ENCODE measurements at regions not wholly inside any gene's neighbourhood (a gene's known extent, or its start where the extent isn't known, plus 50 kb on each side); places are given as distances from the start of the nearest gene placed in this dataset.

GRCh38 chr10:21315645-21316220, 209.7 kb downstream of the SKIDA1 start:
- no peak for DNase-seq

DNA sequence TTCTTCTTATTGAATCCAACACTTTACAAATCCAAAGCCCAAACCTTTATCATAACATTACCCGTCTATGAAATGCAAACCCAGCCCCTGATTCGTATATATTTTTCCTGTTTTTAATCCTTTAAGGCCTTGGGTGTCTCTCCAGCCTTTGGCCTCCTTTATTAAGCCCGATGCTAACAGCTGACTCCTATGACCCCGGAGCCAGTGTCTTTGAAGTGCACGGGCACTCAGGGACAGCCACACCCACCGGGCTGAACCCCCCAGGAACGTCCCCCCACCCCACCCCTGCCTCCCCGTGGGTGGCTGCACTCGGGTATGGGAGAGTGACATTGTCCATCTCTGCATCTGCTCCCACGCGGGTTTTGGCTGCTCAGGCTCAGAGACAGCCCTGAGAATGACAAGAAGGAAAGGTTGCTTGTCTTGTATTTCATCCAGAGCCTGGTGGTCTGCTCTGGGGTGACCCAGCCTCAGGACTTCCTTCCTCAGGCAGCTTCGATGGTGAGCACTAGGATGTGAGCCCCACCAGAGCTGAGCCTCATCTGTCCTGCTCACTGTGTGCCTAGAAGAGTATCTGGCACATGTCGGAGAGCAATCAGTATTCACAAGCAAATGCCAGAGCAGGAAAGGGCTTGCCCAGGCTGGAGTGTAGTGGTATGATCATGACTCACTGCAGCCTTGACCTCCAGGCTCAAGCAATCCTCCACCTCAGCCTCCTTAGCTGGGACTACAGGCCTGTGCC, 210.4 kb downstream of the SKIDA1 start:
- no peak for DNase-seq

DNA sequence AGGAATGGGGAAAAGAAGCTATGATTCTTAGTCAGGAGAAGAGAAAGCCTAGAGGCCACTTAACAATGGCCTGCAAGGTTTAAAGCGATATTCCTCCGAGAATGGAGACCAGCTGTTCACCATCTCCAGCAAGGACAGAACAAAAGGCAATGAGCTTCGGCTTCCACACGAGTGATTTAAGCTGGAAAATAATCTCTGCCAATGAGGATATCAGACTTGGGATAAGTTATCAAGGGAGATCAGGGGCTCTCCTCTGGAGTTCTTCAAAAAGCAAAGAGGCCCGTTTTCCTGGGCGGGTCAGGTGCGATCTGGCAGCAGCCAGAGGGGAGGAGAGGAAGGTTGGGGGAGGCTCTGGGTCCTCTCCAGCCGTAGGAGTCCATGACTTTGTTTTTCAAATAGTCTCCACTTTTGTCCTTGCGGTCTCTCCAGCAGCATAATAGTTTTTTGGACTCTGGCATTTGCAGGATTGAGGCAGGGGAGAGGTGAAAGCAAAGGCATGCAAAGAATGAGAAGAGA, 211.3 kb downstream of the SKIDA1 start:
- no peak for DNase-seq

DNA sequence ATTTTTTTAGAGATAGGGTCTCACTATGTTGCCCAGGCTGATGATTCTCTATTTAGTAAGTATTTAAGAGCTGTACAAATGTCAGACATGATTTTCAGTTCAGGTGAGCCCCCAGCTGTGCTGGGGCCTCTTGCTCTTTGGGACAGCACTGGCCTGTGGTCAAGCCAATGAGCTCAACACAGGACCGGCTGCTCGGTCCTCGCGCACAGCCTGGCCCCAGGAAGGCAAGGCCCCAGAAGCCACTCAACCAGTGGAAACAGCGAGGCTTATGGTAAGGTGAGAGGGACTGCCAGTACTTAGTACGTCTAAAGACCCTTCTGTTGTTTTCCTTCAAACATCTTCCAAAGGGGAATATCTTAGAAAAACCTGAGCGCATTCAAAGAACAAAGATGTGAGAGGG, 211.8 kb downstream of the SKIDA1 start:
- no peak for DNase-seq

- DNase-seq: no peak
These were observed 214.1 kb downstream of the SKIDA1 start for GRCh38 chr10:21311426-21311825.

DNA sequence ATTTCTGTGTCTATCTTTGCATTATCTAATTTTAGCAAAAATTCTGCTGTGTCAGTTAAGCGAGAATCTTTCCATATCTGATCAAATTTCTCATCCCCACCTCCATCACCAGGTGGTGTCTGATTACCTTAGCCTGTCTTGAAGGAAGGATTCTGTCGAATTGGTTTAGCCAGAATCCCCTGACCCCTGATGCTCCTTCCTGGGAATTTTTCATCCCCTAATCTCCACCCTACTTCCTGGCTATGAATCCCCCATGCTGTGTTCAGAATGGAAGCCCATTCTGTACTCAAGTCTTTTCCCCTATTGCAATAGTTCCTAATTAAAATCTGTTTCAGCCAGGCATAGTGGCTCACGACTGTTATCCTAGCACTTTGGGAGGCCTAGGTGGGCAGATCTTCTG, 216.1 kb downstream of the SKIDA1 start:
- no peak for DNase-seq

GRCh38 chr10:21308946-21309345, 216.5 kb downstream of the SKIDA1 start:
- no peak for DNase-seq

- DNase-seq: no peak
These were observed 217.5 kb downstream of the SKIDA1 start for GRCh38 chr10:21308018-21308417.

DNA sequence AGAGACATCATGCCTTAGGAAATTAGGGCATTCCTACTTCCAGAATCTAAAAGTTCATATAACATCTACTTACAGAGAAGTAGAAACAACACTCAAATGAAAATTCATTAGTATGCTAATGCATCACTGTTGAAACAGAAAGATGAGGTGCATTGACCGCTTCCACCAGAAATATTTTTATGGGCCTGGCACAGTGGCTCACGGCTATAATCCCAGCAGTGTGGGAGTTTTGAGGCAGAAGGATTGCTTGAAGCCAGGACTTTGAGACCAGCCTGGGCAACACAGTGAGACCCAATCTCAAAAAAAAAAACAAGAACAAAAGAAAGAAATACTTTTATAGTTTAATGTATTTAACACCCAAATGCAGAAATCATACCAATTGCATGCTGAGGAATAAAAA, 220.9 kb downstream of the SKIDA1 start:
- DNase-seq: no peak

DNA sequence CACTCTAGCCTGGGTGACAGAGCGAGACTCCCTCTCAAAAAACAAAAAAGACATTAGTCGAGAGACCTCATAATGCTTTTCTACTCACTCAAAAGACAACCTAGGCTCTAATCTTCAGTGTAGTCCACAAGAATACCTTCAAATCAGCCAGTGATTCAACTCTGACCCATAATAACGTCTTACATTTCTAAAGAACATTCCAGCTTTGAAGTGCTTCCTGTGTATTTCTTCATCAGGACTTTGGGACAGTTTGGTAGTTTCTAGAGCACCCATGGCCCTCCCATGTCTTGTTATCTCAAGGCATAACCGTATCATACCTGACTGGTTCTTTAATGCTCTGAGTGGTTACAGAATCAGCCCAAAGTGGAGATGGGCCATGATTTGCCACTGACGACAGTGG, 221.3 kb downstream of the SKIDA1 start:
- DNase-seq: no peak

DNA sequence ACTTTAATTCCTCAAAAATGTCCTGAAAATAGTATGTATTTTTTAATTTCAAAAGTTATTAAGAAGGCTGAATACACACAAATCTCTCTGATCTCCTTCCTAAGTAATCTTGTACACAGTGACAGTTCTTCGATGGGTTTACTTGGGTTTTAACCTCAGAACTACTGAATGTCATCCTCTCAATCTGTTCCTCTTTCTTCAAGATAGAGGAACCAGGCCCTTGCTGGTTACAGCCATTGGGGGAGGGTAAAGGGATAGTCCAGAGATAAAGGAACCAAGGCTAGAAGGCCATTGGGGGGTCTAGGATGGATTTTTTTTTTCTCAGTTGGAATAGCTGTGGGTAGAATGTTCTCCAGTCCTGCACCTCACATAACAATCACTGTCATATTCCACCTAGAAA, 224.9 kb downstream of the SKIDA1 start:
- no peak for DNase-seq

GRCh38 chr10:21299330-21299729, 226.2 kb downstream of the SKIDA1 start:
- no peak for DNase-seq

- no peak for DNase-seq
These were observed 226.8 kb downstream of the SKIDA1 start for GRCh38 chr10:21298701-21299100.

GRCh38 chr10:21297603-21298383, 227.7 kb downstream of the SKIDA1 start:
- DNase-seq: no peak

DNA sequence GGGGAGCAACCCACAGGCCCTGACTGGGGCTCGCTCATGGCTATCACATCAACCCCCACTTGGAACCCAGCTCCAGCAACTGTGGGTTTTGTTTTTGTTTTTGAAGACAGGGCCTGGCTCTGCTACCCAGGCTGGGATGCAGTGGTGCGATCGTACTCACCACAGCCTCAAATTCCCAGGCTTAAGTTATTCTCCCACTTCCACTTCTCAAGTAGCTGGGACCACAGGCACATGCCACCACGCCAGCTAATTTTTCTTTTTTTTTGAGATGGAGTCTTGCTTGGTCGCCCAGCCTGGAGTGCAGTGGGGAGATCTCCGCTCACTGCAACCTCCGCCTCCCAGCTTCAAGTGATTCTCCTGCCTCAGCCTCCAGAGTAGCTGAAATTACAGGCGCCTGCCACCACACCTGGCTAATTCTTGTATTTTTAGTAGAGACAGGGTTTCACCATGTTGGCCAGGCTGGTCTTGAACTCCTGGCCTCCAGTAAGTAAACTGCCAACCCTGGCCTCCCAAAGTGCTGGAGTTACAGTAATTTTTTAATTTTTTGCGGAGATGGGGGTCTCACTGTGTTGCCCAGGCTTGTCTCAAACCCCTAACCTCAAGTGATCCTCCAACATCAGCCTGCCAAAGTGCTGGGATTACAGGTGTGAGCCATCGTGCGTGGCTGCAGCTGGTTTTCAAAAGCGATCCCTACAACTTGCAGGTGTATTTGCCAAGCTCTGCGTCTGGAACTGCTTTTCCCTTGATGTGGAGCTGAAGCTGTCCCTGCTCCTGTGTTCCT, 228.7 kb downstream of the SKIDA1 start:
- no peak for DNase-seq

DNA sequence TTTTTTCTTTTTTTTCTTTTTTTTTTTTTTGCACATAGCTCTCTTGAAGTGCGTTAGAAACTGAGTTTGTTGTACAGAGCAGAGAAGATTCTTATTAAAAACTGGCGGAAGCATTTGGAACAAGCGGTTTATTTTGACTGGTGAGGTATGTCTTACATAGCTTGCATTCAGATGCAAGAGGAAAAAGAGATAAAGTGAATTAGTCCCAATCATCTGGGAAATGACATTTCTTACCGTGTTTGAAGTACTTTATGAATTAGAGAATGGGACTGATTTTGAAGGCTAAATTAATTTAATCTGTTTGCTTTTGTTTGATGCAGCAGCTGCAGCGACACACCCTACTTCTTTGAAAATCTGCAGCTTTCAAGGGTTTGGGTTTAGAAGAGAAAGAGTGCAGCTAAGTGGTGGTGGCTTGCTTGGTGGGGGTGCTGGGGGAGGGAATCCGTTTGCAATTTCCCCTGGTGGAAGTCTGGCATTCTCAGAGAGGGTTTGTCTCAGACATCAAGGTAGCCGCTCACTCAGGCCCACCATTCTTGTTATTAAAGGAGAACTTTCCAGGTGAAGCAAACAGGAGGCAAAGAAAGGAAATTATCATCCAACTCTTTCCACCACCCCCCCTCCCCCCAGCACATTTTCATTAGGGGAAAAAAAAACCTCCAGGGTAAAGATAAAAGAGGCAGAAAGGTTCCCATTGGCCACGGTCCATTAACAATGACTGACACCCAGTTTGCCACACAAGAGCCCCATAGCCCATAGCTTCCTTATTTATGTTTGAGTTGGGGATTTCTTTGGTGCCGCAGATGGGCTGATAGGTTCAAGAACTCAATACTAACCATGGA, 231.7 kb downstream of the SKIDA1 start:
- no peak for DNase-seq

- no peak for DNase-seq
These were observed 232.5 kb downstream of the SKIDA1 start for GRCh38 chr10:21292763-21293517.

DNA sequence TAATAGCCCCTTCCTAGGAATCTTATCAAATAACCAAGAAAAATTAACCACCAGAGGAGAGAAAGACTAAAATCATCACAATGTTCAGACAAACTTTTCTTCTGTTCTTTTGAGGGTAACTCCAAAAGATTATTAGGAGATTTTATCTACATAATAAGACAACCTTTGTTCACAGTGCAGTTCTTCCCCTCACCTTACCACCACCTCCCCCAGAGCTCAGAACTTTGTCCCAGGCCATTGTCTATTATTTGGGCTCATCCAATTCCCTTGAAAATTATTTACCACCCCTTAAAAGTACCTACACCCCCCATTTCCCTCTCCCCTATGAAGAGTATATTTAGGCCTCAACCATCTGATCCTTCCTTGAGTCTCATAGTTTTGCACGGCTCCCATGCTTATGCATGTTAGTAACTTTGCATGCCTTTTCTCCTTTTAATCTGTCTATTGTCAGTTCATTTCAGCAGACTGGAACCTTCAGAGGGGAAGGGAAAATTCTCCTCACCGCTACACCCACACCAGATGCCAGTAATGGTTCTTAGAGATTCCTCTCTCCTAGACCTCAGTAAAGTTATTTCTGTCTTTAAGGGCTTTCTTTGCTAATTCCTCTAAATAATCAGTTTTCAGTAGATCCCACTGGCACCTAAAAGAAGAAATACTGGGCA, 234.9 kb downstream of the SKIDA1 start:
- no peak for DNase-seq

- DNase-seq: no peak
These were observed 235.5 kb downstream of the SKIDA1 start for GRCh38 chr10:21289961-21290360.

- no peak for DNase-seq
These were observed 236.2 kb downstream of the SKIDA1 start for GRCh38 chr10:21289271-21289670.

Measured in central memory CD4-positive, alpha-beta T cell (primary cell).